ENCODE measurements at regions not wholly inside any gene's neighbourhood (a gene's known extent, or its start where the extent isn't known, plus 50 kb on each side); places are given as distances from the start of the nearest gene placed in this dataset.

- no peak for TF ChIP-seq POLR2A (IDR thresholded peaks at IDR 0.05)
- TF ChIP-seq CTCF (IDR thresholded peaks at IDR 0.05): no peak
These were observed 846.7 kb upstream of the COBL start for GRCh38 chr7:52163311-52163710.

Measured in body of pancreas (tissue), 4 donors.